DOHH2 (cell line): ENCODE measurements at regions not wholly inside any gene's neighbourhood (a gene's known extent, or its start where the extent isn't known, plus 50 kb on each side); places are given as distances from the start of the nearest gene placed in this dataset.

Experiments
- CTCF ChIP-seq: fragments of 200-600 bp; sonication (generic); IDR thresholded peaks from one replicate; pipeline ENCODE4 v1.5.1; 2014; ENCODE audit warnings: antibody characterized with exemption, mild to moderate bottlenecking, low read depth, low read length; ENCODE audit not compliant: poor library complexity, severe bottlenecking
- EZH2phosphoT487 ChIP-seq: fragments of 200-600 bp; sonication (generic); IDR thresholded peaks from 2 replicates; pipeline ENCODE4 v1.6.1; 2017; ENCODE audit warnings: borderline replicate concordance, mild to moderate bottlenecking, antibody characterized with exemption, low read length, moderate library complexity, mixed read lengths

GRCh38 chr7:124651136-124651535 is 114.5 kb downstream of the GPR37 start:
- TF ChIP-seq CTCF (no peak), EZH2phosphoT487 (no peak)
